Astrocyte of the spinal cord (primary cell): ENCODE measurements at regions not wholly inside any gene's neighbourhood (a gene's known extent, or its start where the extent isn't known, plus 50 kb on each side); places are given as distances from the start of the nearest gene placed in this dataset.
A peak's percentile ranks its signal among the peaks of the same experiment; 100 is the strongest.

Experiments used
- DNase-seq: peaks from one replicate; pipeline ENCODE4 v3.0.0; 2011; ENCODE audit warnings: low read depth, low spot score
- H3K4me3 ChIP-seq: 2 replicates; pipeline ENCODE4 v1.5.1; 2011; ENCODE audit warnings: low read depth, mild to moderate bottlenecking, low read length, moderate library complexity
- in situ Hi-C: cut with HindIII; loops from 2 replicates; pipeline ENCODE4 v1.10.0; 2017; ENCODE audit warnings: low sequenced_read_pairs
- TF ChIP-seq, protein P1 (sequence below): IDR thresholded peaks from 2 replicates; pipeline ENCODE4 v1.5.1; 2012; ENCODE audit warnings: low read depth, mild to moderate bottlenecking, low read length, inconsistent platforms

DNA sequence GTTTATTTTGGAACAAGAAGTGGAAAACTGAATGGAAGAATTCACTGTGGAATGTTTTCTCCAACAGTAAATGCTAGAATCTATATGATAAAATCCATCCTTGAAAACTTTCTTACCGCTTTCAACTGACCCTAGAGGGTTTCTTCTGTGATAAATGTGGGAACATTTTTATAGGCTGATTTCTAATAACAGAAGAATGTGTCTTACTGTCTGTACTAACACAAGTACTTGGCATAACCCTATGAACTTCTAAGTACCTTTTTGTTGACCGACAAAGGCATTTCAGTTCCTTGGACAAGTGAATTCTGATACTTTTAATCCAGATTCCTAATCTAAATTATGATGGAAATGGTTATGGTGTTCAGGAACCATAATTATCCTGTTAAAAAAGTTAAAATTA is 1109.7 kb upstream of the FLRT2 start:
- TF ChIP-seq, protein P1, sequence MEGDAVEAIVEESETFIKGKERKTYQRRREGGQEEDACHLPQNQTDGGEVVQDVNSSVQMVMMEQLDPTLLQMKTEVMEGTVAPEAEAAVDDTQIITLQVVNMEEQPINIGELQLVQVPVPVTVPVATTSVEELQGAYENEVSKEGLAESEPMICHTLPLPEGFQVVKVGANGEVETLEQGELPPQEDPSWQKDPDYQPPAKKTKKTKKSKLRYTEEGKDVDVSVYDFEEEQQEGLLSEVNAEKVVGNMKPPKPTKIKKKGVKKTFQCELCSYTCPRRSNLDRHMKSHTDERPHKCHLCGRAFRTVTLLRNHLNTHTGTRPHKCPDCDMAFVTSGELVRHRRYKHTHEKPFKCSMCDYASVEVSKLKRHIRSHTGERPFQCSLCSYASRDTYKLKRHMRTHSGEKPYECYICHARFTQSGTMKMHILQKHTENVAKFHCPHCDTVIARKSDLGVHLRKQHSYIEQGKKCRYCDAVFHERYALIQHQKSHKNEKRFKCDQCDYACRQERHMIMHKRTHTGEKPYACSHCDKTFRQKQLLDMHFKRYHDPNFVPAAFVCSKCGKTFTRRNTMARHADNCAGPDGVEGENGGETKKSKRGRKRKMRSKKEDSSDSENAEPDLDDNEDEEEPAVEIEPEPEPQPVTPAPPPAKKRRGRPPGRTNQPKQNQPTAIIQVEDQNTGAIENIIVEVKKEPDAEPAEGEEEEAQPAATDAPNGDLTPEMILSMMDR = no peak
- peak; percentile 7 for DNase-seq
- H3K4me3 ChIP-seq = no peak overlapping the region
- in situ Hi-C loops = no loop called here

DNA sequence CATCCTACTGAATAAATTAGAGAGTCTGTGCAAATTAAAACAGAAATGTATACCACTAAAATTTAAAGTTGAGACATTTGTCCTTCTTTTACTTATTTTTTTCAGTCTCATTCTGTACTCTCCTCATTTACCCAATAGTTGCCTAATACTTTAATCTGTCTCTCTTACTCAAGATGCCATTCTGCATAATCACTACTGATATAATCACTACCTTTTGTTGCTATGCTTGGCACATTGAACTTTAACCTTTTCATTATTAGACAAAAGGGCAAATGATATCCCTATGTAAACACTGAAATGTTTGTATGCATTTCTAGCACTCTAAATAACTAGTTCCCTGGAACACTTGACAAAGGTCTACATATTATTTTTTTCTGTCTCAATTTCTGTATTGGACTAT is 1108.3 kb upstream of the FLRT2 start:
- in situ Hi-C loops = no loop called here
- no peak overlapping the region for H3K4me3 ChIP-seq
- TF ChIP-seq, protein P1 = no peak
- DNase-seq = no peak

DNA sequence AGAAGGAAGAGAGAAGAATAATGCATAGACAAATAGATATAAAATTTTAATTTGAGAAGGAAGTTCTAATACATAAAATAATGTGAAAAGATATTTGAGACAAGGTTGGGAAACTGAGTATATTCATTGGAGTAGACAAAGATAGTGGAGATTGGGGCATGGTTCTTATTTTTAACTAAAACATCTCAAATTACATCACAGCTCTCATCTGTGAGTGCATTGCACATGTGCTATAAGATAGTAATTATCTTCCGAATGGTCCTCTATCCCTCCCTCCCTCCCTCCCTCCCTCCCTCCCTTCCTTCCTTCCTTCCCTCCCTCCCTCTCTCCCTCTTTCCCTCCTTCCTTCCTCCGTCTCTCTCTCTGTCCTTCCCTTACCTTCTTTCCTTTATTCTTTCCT is 1104.0 kb upstream of the FLRT2 start:
- H3K4me3 ChIP-seq = no peak overlapping the region
- TF ChIP-seq, protein P1 = no peak
- no peak for DNase-seq
- in situ Hi-C loops = no loop called here

DNA sequence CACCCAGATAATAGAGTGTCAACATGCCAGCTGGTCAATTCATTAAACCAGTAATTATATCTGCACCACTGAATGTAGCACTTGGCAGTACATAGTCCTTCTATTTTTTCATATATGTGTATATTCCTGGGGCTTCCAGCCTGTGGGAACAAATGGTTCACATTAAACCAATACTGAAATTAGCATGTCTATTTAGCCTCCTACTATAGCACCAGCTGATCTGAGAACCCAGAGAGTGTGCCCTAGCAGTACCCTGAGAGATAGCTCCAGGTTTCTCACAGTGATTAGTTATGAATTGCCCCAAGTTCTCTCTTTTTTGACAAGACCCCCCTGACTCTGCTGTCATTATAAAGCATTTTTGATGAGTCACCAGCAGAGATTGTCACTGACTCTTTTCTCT is 1097.3 kb upstream of the FLRT2 start:
- no peak for DNase-seq
- in situ Hi-C loops = no loop called here
- TF ChIP-seq, protein P1 = no peak
- H3K4me3 ChIP-seq = no peak overlapping the region

DNA sequence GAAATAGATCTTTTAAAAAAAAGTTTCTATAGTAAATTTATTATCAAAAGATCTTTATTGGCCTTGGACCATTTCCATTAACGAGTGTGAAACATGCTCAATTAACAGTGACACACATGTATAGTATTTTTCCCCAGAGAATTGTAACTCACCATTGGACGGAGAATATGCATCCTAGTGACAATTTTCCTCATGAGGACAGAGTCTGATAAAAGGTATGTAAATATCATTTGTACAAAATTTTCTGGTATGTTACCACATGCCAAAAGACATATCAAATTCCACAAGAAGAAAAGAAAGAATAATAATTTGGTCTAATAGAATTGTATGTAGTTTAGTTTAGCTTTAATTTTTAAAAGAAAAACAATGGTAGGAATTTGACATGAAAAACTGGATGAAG is 1096.0 kb upstream of the FLRT2 start:
- TF ChIP-seq, protein P1 = no peak
- no peak for DNase-seq
- H3K4me3 ChIP-seq = no peak overlapping the region
- in situ Hi-C loops = no loop called here

DNA sequence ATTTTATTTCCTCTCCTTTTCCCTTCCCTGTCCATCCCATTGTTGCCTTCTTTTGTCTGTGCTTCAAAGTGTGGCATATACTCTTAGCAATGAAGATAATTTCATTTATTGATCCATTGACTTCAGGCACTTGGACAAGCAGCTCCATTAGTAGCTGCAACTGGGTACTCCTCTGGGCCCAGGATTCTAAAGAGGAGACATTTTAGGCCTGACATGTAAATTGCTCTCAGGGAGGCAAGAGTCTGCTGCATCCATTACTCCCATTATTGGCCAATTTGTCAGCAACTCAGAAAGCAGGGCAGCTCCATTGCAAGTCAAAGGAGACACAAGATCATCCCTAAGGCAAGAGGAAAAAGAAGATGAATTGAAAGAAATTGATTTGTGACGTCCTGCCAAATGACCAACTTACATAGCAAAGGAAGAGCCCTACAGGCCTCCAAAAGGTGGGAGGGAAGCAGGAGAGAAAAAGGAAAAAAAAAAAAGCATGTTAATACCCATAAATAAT is 1094.1 kb upstream of the FLRT2 start:
- in situ Hi-C loops = no loop called here
- TF ChIP-seq, protein P1 = no peak

DNA sequence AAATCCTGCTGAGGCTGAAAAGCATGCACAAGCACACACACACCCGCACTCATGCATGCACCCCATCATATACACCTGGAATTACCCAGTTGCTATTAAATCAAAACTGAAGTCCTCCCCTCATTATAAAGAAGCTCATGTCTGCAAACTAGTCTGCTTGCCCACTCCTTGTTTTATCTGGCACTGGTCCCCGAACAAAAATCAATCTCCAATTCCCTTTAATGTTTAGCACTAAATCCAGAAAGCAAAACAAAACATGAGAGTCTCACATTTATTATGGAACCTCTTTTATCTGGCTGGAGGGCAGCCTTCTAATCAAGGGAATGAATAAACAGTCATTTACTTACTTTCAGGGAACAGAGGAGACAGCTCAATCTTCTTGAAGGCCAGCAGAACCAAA is 1093.4 kb upstream of the FLRT2 start:
- no peak for DNase-seq
- in situ Hi-C loops = no loop called here
- TF ChIP-seq, protein P1 = no peak
- no peak overlapping the region for H3K4me3 ChIP-seq

More for the DNA sequence above, 1094.1 kb upstream of the FLRT2 start:
- H3K4me3 ChIP-seq = no peak overlapping the region
- no peak for DNase-seq
